GM12892 (cell line): ENCODE measurements at regions not wholly inside any gene's neighbourhood (a gene's known extent, or its start where the extent isn't known, plus 50 kb on each side); places are given as distances from the start of the nearest gene placed in this dataset.

Experiments
- POLR2A ChIP-seq: IDR thresholded peaks from 2 replicates; pipeline ENCODE4 v1.6.1; 2011; ENCODE audit warnings: low read depth, low read length, control low read depth
- TAF1 ChIP-seq: IDR thresholded peaks from 2 replicates; pipeline ENCODE4 v1.6.1; 2011; ENCODE audit warnings: low read depth, mild to moderate bottlenecking, control low read depth, low read length, borderline replicate concordance

DNA sequence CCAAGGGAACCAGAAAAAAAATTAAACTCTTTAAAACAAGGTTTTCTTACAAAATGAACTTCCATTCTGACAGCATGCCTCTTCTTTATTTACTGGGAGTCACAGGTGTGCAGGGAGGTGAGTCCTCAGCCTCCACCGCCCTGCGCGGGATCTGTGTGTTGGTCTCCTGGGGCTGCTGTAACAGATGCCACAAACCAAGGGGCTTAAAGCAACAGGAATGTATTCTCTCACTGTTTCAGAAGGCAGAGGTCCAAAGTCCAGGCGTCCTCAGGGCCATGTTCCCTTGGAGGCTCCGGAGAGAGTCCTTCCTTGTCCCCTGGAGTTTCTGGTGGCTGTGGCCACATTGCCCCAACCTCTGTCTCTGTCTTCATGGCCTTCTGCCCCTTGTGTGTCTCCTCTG, 123.6 kb upstream of the C1orf174 start:
- TF ChIP-seq POLR2A (no peak), TAF1 (no peak)
